Retina (tissue), 1 donor: ENCODE measurements at regions not wholly inside any gene's neighbourhood (a gene's known extent, or its start where the extent isn't known, plus 50 kb on each side); places are given as distances from the start of the nearest gene placed in this dataset.
"Not testable (repeated sequence)": the region's sequence is repeated elsewhere in the genome, so short reads cannot be mapped to it uniquely, and the experiment has no call there.

ENCODE experiments used
- DNase-seq: peaks from one replicate; pipeline ENCODE4 v3.0.0-alpha.2; 2016

DNA sequence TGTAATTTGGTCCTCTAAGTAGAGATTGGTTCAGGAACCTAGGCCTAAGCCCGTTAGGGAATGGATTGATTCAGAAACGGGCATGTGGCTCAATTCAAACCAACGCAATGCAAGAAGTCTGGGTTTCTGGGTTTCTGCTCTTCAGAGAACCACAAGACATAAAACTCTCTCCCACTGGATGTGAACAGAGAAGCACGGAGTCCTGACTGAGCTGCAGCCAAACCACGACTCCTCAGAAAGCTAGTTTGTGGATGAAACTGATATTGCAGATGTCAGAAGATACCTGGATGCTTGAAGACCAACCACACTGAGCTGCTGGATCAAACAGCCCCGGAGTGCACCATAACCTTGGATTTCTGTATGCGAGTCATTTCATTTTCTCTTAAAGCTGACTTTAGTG, 50.0 kb downstream of the SOD2 start:
- DNase-seq, result no peak

DNA sequence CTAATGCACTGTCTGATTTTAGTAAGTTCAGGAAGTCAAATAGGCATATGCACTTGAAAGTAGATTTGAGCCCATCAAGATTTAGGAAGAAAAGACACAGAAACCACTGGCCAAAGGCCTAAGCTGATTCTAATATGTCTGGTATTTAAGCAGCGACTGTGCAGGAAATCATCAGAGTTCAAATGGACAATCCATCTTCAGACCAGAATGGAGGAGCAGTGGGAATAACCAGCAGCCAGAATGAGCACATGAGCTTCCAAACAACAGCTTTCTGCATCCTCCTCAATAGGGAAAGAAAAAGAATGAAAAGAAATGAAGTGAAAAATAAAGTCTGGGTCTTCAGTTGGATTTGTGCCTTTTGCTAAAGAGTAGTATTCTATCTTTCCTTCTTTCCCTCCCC, 50.6 kb downstream of the SOD2 start:
- DNase-seq, result no peak

- no peak for DNase-seq
These were observed 52.1 kb downstream of the SOD2 start for GRCh38 chr6:159640722-159641482.

GRCh38 chr6:159640322-159640721, 52.7 kb downstream of the SOD2 start:
- no peak for DNase-seq

GRCh38 chr6:159639721-159640120, 53.3 kb downstream of the SOD2 start:
- DNase-seq, result no peak

DNA sequence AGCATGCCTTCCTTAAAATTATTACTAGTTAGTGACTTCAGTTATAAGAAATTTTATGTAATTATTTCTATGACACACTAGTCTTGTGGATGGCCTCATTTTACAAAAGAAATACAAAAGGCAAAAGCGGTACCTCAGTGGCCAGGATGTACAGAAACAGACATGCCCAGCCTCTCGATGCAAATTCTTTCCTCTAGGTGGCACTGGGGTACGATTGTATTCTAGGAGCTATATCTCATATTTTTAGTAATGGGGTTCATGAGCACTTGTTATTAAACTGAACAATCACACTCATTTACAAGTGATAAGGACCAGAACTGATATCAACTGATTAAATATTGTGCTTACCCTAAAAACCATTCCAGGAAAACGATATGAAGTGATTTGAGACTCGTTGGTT, 59.8 kb downstream of the SOD2 start:
- DNase-seq, result no peak

GRCh38 chr6:159631886-159632285, 61.2 kb downstream of the SOD2 start:
- no peak for DNase-seq

DNA sequence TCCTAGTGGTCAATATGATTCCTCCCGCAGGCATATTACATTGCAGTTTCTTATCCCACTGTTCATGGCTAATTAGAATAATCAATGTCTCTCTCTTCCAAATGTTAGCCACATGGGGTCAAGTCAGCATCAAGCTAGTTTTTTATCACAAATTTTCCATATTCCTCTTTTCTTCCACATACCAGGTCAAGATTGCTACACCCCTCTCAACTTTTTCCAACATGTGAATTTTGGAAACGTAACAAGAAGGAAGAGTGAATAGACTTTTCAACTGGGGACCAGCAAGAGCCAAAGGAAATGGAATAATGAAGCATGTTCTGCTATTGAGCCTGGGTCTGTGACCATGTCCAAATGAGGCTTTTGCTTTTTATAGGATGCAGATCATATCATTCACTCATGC, 65.1 kb downstream of the SOD2 start:
- DNase-seq, result no peak

- DNase-seq, result not testable (repeated sequence)
These were observed 66.5 kb downstream of the SOD2 start for GRCh38 chr6:159626506-159626905.

DNA sequence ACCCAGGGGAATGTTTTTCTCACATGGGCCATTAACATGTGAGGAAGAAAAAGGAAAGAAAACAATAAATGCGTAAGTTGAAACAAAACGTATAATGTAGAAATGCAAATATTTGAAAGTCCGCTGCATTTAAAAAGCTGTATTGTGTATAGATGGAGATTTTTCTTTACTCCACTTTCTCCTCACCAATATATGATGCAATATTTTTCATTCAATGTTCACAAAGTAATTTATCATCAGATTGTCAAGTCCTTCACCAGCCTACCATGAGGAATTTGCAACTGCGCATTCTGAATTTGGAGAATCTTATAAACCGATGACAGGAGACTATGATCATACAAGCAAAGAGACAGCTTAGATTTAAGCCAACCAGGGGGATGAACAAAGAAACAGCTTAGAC, 69.9 kb downstream of the SOD2 start:
- no peak for DNase-seq

GRCh38 chr6:159620947-159621346, 72.1 kb downstream of the SOD2 start:
- no peak for DNase-seq

DNA sequence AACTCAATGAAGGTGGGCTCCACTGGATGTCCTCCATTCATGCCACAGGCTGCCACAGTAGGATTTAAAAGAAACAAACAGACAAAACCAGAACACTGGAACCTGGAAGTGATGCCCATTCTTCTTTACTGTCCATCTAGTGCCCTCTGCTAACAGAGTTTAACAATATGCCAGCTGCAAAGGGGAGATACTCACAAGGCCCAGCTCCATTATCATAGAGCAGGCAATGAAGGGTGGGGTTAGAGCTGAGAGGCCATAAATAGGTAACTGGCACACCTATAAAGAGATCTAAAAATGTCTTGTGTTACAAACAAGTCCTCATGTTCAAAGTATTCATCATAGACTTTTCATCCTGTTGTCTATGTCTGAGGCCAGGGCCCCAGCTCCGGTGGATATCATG, 75.6 kb downstream of the SOD2 start:
- DNase-seq, result no peak

DNA sequence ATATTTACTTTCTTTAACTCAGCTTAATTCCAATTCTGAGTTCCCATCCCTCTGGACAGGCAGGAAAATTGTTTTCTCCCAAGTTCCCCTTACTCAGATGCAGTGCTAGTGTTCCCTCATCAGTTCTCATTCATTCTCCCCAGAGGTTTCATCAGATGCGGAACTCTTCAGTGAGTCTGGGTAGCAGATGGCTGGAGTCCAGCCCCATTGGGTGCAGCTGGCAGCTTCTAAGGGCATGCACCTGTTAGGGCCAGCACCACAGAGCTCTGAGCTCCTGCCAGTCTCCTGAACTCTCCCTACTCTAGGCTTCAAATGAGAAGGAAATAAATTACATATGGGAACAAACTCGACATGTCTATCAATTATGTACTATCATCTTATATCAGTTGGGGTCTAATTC, 76.6 kb downstream of the SOD2 start:
- no peak for DNase-seq

GRCh38 chr6:159615918-159616317, 77.1 kb downstream of the SOD2 start:
- no peak for DNase-seq

- DNase-seq, result no peak
These were observed 82.2 kb downstream of the SOD2 start for GRCh38 chr6:159610881-159611280.

GRCh38 chr6:159609652-159610178, 83.3 kb downstream of the SOD2 start:
- DNase-seq, result no peak

DNA sequence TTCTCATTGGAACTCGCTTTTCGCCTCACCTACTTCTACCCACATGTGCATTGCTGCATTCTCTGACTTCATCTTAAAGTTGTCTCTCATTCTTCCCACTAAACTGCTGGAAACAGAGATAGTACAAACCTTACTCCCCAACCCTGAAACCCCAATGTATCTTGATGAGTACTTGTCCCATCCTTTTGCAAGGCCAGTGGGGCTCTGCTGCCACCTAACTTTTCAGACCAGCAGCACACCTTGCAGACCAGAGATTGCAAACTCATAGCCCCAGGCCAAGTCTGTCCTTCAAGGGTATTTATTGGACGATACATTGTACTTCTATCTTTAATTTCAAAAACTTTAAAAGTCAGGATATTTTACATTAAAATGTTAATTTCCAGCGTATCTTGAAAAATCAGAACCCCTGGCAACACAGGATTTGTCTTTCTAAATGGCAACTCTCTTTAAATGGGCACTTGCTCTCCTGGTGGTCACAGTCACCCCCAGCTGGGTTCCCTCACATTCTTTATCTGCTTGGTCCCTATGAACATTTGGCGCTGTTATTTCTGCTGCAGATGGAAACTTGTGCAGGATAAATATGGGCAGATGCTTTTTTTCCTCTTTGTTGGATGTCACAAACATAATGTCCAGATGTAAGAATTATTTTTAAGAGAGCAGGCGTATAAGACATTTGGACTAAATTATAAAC, 83.9 kb downstream of the SOD2 start:
- DNase-seq, result no peak

DNA sequence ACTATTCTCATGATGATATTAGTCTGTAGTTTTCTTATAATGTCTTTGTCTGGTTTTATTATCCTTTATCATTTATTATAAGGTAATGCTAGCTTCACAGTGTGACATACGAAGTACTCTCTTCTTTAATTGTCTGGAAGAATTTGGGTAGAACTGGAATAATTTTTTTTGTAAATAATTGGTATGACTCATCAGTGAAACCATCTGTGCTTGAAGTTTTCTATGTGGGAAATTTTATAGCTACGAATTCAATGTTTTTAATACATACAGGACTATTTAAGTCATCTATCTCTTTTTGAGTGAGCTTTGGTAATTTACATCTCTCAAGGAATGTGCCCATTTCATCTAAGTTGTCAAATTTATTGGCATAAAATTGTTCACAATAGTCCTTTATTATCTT, 86.3 kb downstream of the SOD2 start:
- DNase-seq, result no peak

DNA sequence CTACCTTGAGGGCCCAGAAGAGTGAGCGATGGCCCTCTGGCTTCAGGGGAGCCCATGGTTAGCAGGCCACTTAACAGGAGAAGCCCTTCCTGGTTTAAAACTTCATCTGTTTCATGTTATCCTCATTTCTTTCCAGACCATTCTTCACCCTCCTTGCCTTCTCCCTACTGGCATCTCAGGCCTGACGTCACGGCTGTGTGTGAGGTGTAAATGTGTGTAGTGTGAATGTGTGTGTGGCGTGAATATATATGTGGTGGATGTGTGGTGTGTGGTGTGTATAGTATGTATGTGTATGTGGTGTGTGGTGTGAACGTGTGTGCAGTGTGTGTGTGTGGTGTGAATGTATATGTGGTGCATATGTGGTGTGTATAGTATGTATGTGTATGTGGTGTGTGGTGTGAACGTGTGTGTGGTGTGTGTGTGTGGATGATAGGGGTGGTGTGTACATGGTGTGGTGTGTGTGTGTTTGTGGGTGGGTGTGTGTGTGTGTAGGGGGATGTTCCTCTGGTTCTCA, 88.5 kb downstream of the SOD2 start:
- no peak for DNase-seq

DNA sequence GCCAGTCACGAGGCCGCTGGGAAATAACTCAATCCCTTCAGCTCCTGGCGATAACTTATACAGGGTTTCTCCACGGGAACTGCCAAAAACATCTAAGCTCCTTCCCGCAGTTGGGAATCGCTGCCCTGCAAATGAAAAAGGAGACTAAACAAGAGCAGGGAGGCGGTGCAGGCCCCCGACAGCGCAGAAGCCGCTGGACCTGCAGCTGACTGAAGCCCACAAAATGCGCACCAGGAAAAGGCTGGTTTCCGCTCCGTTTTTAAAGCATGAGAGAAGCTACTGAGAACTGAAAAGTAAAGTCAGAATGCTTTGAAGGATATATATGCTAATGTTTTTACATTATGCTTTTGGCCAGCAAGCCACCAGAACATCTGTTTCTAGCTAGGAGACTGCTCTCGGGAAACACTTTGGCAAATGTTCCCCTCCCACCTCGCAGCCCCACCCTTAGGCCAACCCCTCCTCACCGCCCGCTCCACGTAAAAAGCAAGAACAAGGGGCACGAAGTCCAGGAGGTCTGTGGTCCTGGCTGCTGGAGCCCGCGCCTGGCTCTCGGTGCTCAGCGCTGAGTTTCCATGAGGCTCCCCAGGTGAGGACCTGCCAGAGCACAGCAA, 90.5 kb downstream of the SOD2 start:
- no peak for DNase-seq

DNA sequence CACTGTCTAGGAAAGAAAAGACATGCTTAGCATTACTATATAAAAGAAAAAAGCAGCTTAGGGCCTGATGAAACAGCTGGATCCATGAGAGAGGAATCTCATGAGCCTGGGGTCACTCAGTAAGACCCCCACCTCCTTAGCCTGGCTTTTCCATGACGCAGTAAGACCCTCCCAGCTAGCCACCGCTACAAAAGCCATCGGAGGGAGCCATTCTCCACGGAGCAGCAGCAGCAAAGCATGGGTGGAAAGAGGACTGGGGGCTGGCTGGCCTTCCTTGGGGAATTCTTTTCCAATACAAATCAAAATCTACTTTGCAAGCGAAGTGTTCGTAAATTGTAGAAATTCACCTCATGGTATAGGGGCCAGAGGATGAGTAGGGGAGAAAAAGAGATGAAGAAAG, 91.8 kb downstream of the SOD2 start:
- DNase-seq, result no peak

- no peak for DNase-seq
These were observed 97.9 kb downstream of the SOD2 start for GRCh38 chr6:159595173-159595572.

- no peak for DNase-seq
These were observed 98.3 kb downstream of the SOD2 start for GRCh38 chr6:159594750-159595117.
